NCI-H748 (cell line): ENCODE measurements at regions not wholly inside any gene's neighbourhood (a gene's known extent, or its start where the extent isn't known, plus 50 kb on each side); places are given as distances from the start of the nearest gene placed in this dataset.
"Not testable (repeated sequence)": the region's sequence is repeated elsewhere in the genome, so short reads cannot be mapped to it uniquely, and the experiment has no call there.

Experiments used
- DNase-seq: peaks from one replicate; lab custom pipeline; 2025; ENCODE audit not compliant: unreplicated experiment; lab: John Stamatoyannopoulos, UW

DNA sequence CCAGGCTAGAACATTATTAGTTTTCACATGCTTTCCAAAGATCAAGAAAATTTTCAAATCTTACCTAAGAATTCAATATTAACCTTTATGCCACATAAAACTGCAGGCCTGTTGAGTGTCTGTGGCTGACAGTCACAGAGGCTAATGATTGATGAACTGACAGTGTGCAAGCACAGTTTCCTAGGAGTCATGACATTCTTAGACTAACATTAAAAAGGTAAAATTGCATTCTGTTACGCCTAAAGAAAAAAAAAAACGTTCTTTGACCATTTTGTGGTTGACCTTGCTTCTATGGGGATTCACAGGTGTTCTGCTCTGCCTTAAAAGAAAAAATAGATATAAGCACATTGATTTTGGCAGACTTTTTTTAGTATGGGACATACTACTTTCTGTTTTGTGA is 1776.2 kb downstream of the PCDH9 start:
- no peak for DNase-seq

DNA sequence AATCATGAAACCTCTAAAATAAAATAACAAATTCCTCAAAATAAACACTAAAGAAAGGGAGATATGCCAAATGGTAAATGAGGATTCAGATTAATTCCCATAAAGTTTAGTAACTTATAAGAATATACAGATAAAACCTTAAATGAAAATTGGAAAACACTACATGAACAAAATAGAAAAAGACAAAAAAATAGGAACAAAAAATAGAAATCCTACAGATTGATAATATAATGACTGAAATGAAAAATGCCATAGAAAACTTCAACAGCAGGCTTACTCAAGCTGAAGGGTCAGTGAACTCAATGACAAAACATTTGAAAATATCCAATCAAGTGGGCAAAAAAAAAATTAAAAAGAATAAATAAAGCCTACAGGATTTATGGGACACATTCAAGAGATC is 1784.8 kb downstream of the PCDH9 start:
- DNase-seq, result peak; percentile 42

DNA sequence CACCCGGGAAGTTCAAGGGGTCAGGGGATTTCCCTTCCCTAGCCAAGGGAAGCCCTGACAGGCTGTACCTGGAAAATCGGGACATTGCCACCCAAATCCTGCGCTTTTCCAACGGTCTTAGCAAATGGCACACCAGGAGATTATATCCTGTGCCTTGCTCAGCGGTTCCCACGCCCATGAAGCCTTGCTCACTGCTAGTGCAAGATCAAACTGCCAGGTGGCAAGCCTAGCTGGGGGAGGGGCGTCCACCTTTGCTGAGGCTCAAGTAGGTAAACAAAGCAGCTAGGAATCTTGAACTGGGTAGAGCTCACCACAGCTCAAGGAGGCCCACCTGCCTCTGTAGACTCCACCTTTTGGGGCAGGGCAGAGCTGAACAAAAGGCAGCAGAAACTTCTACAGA is 1794.5 kb downstream of the PCDH9 start:
- DNase-seq, result no peak

DNA sequence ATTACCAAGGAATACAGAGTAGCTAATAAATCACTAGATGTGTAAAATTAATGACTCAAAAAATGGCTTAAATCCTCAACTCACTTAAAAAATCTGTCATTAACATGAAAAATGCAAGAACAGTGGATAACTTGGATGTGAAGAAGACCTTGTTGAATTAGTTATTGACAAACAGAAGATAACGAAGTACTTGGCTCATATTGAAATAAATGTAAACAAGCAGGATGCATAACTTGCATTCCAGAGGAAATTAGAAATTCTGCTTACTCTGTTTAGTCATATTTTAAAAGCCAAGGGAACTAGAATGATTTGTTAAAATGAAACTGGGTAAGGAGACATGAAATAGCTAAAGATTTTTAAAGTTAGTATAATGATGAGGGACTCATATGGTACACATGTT is 1812.2 kb downstream of the PCDH9 start:
- no peak for DNase-seq

DNA sequence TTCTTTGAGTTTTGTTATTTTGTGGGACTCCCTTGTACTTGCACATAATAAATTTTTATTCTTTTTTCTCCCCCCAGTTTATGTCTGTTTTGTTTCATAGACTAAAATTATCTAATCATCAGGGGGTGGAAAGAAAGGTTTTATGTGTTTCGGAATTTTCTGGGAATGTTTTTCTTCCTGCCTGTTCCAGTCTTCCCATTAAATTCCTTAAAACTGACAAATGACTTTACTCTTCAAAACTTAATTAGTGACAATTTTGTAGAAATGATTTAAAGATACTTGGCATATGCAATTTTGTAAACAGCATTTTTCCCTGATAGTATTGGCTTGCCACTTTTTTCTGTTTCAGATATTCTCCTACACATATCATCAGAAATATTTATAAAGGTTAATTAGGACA is 1813.4 kb downstream of the PCDH9 start:
- no peak for DNase-seq

DNA sequence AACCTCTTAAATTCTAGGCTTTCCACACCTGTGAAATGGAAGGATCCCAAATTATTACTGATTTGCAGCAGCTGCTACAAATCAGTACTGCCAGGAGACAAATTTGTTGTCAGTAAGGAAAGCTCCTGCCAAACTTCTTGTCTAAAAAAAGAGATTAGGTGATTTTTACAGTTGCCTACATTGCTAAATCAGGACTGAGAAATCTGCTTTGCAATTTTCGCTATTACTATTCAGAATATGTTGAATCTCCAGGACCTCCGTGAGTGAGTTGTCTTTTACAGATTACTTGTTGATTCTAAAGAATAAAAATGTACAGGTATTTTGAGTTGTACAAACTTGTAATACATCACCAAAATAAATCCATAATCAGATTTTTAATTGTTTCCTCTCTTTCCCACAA is 1815.9 kb downstream of the PCDH9 start:
- DNase-seq, result no peak

DNA sequence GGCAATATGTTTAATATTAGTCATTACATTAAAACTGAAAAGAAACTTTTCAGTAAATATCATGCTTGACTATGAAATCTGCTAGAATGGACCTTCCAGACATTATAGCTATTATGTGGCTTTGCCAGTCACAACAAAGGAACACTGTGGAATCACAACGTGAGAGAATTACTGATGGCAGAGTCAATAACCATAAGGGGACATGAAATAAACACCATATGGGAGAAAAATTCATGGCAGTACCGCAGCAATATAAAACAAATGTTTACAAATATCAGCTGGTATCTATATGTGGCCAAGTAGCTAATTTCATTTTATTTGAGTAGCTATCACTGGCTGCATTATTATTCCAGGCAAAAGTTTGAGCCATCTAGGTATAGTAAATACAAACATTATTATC is 1818.6 kb downstream of the PCDH9 start:
- no peak for DNase-seq

DNA sequence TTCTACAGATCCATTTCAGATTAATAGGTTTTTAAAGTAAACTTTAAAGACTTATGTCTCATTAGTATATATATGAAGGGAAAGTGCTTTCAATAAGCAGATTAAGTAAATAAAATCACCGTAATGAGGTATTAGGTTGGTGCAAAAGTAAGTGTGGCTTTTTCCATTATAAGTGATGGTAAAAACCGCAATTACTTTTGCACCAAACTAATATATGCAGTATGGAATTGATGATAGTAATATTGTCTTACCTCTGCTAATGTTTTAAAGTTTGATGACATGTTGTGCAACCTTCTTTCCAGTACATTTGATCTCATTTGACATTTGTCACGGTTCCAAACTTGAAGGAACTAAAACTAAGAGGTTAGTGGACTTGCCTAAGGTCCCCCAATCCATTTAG is 1819.3 kb downstream of the PCDH9 start:
- no peak for DNase-seq

DNA sequence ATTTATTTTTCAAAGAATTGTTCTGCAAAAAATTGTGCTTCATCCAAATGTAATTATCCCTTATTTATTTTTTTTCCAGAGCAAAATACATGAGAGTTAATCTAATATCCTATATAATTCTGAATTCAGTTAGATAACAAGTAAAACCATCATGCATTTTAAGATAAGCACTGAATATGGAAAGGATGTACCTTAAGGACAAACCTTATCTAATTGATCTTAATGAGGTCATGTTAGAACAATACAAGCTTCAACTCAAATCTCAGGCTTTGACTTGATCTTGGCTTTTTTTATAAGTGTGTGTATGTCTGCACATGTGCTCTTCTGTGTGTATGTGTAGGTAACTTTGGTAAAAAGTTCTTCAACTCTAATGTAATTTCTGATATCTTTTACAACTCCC is 1828.8 kb downstream of the PCDH9 start:
- DNase-seq, result no peak

DNA sequence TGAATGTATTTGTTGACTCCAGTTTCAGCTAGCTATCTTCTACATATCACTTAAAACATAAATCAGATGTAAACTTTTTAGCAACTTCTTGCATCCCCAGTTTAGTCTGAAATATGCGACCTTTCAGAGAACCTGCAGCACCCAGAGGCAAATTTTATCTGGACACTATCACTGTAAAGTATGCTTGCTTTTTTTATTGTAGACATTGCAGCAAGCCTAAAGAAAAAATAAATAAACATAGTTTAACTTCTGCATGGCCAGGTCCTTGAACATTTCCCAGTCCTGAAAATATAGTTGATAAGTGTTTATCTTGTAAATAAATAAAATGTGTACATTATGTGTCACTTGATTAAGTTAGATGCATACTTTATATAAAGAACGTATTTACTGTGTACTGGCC is 1829.4 kb downstream of the PCDH9 start:
- DNase-seq, result no peak

DNA sequence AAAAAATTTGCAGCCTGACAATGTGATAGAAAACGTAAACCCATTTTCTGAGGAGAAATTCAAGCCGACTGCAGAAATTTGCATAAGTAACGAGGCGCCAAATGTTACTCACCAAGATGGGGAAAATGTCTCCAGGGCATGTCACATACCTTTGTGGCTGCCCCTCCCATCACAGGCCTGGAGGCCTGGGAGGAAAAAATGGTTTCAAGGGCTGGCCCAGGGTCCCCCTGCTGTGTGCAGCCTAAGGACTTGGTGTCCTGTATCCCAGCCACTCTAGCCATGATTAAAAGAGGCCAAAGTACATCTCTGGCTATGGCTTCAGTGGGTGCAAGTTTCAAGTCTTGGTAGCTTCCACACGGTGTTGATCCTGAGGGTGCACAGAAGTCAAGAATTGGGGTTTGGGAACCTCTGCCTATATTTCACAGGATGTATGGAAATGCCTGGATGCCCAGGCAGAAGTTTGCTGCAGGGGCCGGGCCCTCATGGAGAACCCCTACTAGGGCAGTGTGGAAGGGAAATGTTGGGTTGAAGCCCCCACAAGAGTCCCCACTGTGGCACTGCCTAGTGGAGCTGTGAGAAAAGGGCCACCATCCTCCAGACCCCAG is 1842.3 kb downstream of the PCDH9 start:
- no peak for DNase-seq

DNA sequence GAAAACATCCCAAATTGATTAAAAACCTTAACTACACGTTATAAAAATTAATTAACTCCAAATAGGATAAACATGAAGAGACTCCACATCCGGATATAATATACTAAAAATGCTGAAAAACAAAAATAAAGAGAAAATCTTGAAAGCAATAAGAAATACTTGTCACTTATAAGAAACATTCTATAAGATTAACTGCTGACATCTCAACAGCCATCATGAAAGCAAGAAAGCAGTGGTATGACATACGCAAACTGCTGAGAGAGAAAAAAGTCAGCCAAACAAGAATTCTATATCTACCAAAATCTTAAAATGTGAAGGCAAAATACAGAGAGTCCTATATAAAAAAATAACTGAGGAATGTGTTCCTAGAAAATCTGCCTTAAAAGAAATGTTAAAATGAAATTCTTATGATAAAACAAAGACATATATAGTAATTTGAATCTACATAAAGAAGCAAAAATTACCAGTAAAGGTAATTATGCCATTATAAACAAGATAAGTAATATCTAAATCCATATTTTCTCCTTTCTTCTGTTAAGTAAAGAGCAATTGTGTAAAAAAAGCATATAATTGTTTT is 1851.1 kb downstream of the PCDH9 start:
- peak; percentile 45 for DNase-seq

DNA sequence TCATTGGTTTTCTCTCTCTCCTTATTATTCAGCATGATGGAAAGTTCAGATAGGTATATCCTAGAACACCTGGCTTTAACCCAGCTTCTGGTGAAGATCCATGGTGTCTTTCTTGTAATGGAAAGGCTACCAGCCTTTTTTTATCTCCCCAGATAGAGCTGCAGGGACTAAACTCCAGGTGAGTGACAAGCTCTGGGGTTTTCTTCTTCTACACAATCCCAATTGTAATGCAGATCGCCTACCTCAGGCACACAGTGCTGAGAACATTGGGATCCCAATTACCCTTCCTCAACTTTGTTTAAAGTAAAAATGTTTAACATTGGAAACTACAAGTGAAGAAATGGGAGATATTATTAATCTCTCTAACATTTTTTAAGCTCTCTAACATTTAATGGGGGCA is 1851.7 kb downstream of the PCDH9 start:
- DNase-seq, result no peak

DNA sequence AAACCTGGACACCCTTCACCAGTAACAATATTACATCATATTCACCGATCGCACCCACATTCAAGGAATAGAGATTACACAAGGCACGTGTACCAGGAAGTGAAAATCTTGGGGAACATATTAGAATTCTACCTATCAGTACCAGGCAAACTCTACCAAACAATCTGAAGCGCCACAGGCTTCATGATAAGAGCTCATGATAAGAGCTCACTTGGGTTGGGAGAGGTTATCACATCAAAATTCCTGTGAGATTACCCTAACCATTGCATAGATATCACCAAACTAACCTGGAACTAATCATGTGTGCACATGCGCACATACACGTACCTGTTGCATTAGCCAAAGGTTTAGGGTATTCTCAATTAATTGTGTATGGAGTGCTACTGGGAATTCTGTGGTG is 1861.3 kb downstream of the PCDH9 start:
- DNase-seq, result no peak

DNA sequence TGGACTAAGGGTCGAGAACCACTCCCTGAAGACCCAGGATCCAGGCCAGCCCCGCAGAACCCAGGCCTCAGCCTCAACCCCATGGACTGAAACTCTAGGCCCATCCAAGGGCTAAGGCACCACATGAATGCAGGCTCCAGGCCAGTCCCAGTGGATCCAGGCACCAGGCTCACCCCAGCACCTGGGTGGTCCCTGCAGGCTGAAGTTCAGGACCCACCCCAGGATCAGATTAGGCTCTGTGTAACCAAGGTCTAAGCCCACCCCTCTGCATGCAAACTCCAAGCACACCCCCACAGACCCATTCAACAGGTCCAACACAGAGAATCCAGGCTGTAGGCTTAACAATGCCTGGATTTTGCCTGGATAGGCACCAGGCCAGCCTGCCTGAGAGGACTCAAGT is 1876.2 kb downstream of the PCDH9 start:
- no peak for DNase-seq

DNA sequence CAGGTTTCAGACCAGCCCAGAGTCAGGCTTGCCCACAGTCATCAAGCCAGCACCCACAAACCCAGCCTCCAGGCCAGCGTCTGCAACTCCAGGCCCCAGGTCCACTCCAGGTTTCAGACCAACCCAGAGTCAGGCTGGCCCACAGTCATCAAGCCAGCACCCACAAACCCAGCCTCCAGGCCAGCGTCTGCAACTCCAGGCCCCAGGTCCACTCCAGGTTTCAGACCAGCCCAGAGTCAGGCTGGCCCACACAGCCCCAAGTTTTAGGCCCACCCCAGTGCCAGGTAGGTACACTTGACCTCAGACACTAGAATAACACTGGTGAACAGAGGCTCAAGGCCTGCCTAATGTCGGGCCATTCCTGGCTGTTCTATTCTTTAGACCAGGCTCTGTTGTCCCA is 1877.0 kb downstream of the PCDH9 start:
- not testable (repeated sequence) for DNase-seq

DNA sequence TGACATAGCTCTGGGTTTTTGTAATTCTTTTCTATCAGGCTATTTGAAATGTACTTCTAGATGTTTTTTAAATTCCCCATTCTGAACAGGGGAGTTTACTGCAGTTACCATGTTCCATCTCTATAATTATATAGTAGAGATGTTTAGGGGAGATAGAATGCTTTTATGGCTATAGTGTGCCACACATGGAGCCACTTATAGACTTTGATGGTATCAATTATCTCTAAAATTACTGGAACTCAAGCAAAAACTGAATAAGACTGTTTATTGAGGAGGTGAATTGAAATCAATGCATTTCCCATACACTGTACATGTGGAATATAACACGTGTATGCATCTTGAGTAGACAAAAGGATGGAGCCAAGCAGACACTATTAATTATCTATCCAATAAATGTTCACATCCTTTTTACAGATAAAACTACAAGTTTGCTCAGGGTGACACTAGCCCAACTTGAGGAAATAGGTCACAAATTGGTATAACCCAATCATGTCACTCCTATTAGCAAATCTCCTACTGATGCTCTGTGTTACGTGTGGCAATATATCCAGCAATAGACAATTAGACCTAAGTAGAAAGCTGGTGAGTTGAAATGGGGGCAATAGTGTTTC is 1882.6 kb downstream of the PCDH9 start:
- DNase-seq, result peak; percentile 79

DNA sequence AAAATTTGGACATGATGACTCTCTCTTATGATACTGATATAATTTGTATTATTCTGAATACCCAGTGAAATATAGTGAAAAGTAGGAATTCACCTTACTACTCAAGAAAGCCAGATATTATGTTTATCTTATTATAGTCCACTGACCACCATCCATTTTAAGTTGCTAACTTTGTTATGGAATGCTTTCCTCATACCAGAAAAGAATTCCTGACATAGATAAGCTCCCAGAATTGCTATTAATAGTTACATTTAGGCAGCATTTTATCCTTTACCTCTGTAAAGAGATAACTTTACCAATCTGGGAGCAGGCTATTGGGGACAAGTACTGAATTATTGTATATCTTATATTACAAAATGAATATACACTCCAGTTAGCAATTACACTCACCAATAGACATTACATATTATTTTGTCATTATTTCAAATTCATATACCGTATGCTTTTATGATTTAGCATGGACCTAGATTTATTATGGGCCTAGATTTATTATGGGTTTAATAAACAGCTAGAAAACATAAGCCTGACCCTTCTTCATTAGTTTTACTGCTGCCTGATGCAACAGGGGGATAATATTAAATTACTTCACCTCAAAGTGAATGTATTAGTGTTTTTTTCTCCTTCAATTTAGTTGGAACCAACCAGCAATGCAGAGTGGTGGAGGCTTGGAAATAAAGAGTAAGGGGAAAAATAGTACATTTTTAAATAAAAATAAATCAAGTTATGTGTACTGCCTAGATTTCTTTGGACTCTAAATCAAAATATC is 1886.1 kb downstream of the PCDH9 start:
- no peak for DNase-seq

DNA sequence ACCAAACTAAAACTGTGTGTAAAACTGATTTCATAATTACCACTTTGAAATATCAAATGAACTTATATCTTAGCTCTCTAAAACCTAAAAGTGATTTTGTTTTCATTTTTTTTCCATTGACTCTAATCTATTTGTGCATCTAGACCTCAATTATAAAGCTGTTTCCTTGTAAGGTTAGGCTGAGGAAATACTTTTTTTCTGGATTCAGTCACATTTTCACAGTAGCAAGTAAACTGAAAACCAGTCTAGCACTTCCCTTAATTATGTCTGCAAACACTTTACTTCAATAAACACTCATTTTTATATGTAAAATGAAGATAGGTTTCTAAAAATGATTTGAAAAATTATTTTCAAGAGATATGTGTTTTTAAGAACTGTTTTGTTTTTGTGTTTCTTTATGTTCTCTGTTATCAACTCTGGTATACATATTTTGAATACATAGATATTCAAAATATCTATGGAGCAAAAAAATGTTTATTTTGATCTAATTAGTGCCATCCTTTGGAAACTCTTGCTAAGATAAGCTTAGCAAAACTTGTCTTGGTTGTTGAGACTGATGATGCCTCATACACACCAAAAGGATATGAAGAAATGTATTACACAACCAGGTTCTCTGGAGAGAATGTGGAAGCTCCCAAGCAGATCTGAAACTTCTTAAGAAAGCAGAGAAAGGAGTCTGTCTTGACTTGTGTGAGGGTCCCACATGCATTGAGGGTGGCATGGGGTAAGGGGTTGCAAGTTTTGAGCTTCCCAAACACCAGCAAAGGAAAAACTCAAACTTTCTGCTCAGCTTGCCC is 1887.4 kb downstream of the PCDH9 start:
- DNase-seq, result no peak

DNA sequence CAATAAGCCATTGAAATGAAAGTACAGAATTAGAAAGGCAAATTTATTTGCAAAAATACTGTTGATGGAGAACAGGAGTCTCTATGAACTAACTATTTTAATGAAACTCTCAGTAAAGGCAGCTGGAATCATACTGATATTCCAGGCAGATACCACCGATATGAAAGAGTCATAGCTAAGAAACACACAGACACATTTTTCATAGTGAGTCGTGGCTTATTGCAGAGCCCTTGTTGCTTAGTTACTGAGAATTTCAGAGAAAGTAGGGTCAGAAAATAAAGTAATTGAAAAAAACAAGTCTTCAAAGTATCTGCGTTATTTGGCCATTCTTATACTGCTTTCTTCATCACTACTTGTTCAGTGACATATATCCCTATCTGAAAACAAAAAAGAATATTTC is 1890.9 kb downstream of the PCDH9 start:
- DNase-seq, result no peak

DNA sequence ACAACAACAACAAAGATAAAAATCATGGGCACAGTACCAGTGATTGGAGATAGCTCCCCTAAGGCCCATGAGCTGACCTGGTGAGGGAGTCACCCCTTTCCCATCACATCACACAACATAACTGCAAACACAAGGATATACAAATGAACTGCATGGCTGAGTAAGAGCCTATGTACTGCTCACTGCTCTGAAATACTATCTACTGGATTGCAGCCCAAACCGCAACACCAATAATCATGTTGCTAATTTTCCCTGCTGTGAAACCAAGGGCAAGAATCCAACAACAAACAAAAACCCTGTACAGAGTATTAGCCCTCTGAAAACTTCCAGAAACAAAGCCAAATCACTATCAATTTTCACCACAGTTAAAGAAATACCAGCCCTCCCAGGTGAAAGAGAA is 1893.2 kb downstream of the PCDH9 start:
- peak; percentile 64 for DNase-seq
